Stomach (tissue), 4 donors: ENCODE measurements at regions not wholly inside any gene's neighbourhood (a gene's known extent, or its start where the extent isn't known, plus 50 kb on each side); places are given as distances from the start of the nearest gene placed in this dataset.

ENCODE experiments used
- EP300 ChIP-seq: sonication (generic); formaldehyde crosslinking; IDR thresholded peaks from one replicate; pipeline ENCODE4 v1.6.1; 2017; ENCODE audit warnings: antibody characterized with exemption
- POLR2A ChIP-seq, 4 donors: fragments of 450-650 bp; IDR thresholded peaks; one replicate each; pipeline ENCODE4 v1.6.1; 2016; ENCODE audit warnings: antibody characterized with exemption in 4 of 4, control low read depth in 2 of 4, mild to moderate bottlenecking in 1 of 4, moderate library complexity in 1 of 4
- POLR2AphosphoS5 ChIP-seq, 3 donors: sonication (generic); formaldehyde crosslinking; IDR thresholded peaks; one replicate each; pipeline ENCODE4 v1.6.1; 2016; ENCODE audit warnings: antibody characterized with exemption in 3 of 3
- TF ChIP-seq, protein P1 (sequence below), 7 experiments: fragments of 450-650 bp in 4 of 7; fragments of 200-600 bp in 3 of 7; sonication (generic) in 3 of 7; IDR thresholded peaks; one replicate each; pipeline ENCODE4 v1.5.1; 2016 to 2019; ENCODE audit warnings: antibody characterized with exemption in 7 of 7, control low read depth in 2 of 7, mild to moderate bottlenecking in 1 of 7

DNA sequence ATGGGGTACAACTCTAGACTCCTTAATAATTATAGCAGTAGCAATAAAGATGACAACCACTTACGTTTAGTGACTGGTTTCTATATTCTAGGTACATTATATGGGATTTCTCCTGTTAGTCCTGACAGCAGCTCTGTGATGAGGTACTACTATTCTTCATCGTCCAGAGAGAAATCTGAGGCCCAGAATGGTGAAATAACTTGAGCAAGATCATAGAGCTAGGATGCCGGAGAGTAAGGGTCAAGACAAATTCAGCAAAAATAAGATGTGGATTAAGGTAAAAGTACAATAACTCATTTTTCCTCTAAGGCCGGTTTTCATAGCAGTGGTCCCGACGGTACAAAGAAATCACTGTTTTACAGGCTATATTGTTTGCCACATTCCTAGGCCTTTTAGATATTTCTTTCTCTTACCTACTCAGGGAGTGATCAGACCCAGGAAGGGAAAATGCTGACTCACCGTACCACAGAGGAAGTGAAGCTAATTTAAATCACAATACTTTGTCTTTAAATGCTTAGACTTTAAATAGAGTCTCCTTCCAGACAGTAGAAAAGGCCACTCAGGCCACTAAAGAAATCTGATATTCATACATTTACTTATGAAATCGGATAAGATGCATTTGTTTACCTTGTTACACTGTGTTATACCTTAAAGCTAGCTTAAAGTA lies 2023.0 kb upstream of the AGA start:
- TF ChIP-seq, protein P1, sequence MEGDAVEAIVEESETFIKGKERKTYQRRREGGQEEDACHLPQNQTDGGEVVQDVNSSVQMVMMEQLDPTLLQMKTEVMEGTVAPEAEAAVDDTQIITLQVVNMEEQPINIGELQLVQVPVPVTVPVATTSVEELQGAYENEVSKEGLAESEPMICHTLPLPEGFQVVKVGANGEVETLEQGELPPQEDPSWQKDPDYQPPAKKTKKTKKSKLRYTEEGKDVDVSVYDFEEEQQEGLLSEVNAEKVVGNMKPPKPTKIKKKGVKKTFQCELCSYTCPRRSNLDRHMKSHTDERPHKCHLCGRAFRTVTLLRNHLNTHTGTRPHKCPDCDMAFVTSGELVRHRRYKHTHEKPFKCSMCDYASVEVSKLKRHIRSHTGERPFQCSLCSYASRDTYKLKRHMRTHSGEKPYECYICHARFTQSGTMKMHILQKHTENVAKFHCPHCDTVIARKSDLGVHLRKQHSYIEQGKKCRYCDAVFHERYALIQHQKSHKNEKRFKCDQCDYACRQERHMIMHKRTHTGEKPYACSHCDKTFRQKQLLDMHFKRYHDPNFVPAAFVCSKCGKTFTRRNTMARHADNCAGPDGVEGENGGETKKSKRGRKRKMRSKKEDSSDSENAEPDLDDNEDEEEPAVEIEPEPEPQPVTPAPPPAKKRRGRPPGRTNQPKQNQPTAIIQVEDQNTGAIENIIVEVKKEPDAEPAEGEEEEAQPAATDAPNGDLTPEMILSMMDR (IDR thresholded peaks at IDR 0.05) = no peak
- TF ChIP-seq EP300 = no peak
- no peak for TF ChIP-seq POLR2A (IDR thresholded peaks at IDR 0.05)
- no peak for TF ChIP-seq POLR2AphosphoS5 (IDR thresholded peaks at IDR 0.05)
